GM18507 (cell line): ENCODE measurements at regions not wholly inside any gene's neighbourhood (a gene's known extent, or its start where the extent isn't known, plus 50 kb on each side); places are given as distances from the start of the nearest gene placed in this dataset.
"Not testable (repeated sequence)": the region's sequence is repeated elsewhere in the genome, so short reads cannot be mapped to it uniquely, and the experiment has no call there.

Experiments
- DNase-seq: peaks from one replicate; pipeline ENCODE4 v3.0.0; 2011; ENCODE audit warnings: low read depth; ENCODE audit not compliant: insufficient read length; ENCODE audit errors: extremely low spot score
- FAIRE-seq: peaks from 2 replicates; lab custom pipeline; 2011; peaks lifted over from hg19 to GRCh38; lab: Jason Lieb, UNC

- DNase-seq (no peak), FAIRE-seq (no peak)
Measured at GRCh38 chr6:18527836-18528743, 140.9 kb downstream of the RNF144B start.

- no peak for FAIRE-seq
- no peak for DNase-seq
Measured at GRCh38 chr6:18530201-18530600, 143.1 kb downstream of the RNF144B start.

- FAIRE-seq, result no peak
- DNase-seq, result no peak
Measured at GRCh38 chr6:18532139-18532538, 145.0 kb downstream of the RNF144B start.

- DNase-seq (no peak), FAIRE-seq (no peak)
Measured at GRCh38 chr6:18533793-18534192, 146.6 kb downstream of the RNF144B start.

GRCh38 chr6:18536591-18537055 is 149.5 kb downstream of the RNF144B start:
- FAIRE-seq (no peak), DNase-seq (no peak)

- no peak for FAIRE-seq
- DNase-seq, result no peak
Measured at GRCh38 chr6:18538315-18538714, 151.2 kb downstream of the RNF144B start.

GRCh38 chr6:18543051-18543450 is 155.9 kb downstream of the RNF144B start:
- DNase-seq (no peak), FAIRE-seq (no peak)

- not testable (repeated sequence) for DNase-seq, FAIRE-seq
Measured at GRCh38 chr6:18545142-18545541, 158.0 kb downstream of the RNF144B start.

- FAIRE-seq, result no peak
- DNase-seq, result no peak
Measured at GRCh38 chr6:18545726-18546125, 158.6 kb downstream of the RNF144B start.

GRCh38 chr6:18550119-18550518 is 163.0 kb downstream of the RNF144B start:
- DNase-seq (no peak), FAIRE-seq (no peak)

- DNase-seq (no peak), FAIRE-seq (no peak)
Measured at GRCh38 chr6:18551228-18551627, 164.1 kb downstream of the RNF144B start.

GRCh38 chr6:18555750-18556149 is 168.6 kb downstream of the RNF144B start:
- DNase-seq, result no peak
- FAIRE-seq, result no peak

GRCh38 chr6:18561037-18561750 is 174.0 kb downstream of the RNF144B start:
- FAIRE-seq, result no peak

GRCh38 chr6:18562726-18563125 is 175.6 kb downstream of the RNF144B start:
- FAIRE-seq, result no peak
- no peak for DNase-seq

More at GRCh38 chr6:18561037-18561750, 174.0 kb downstream of the RNF144B start:
- no peak for DNase-seq

GRCh38 chr6:18564775-18565174 is 177.6 kb downstream of the RNF144B start:
- no peak for FAIRE-seq
- DNase-seq, result no peak

GRCh38 chr6:18565231-18565630 is 178.1 kb downstream of the RNF144B start:
- no peak for FAIRE-seq
- no peak for DNase-seq

- DNase-seq (no peak), FAIRE-seq (no peak)
Measured at GRCh38 chr6:18567380-18567779, 180.2 kb downstream of the RNF144B start.

GRCh38 chr6:18577491-18577890 is 190.3 kb downstream of the RNF144B start:
- DNase-seq (no peak), FAIRE-seq (no peak)

GRCh38 chr6:18579166-18579565 is 192.0 kb downstream of the RNF144B start:
- DNase-seq (no peak), FAIRE-seq (no peak)

- DNase-seq (no peak), FAIRE-seq (no peak)
Measured at GRCh38 chr6:18579869-18580268, 192.7 kb downstream of the RNF144B start.

GRCh38 chr6:18584372-18584771 is 197.2 kb downstream of the RNF144B start:
- no peak for DNase-seq
- FAIRE-seq, result no peak
